H9 (cell line): ENCODE measurements at regions not wholly inside any gene's neighbourhood (a gene's known extent, or its start where the extent isn't known, plus 50 kb on each side); places are given as distances from the start of the nearest gene placed in this dataset.

Experiments
- DNase-seq: peaks from one replicate; pipeline ENCODE4 v3.0.0-alpha.2; 2017
- H2AFZ ChIP-seq: one replicate; pipeline ENCODE4 v1.6.1; 2013; ENCODE audit warnings: mild to moderate bottlenecking, low read length, control low read depth, moderate library complexity
- H2AK5ac ChIP-seq: 2 replicates; pipeline ENCODE4 v1.6.1; 2013; ENCODE audit warnings: low read length, control low read depth, mixed read lengths; ENCODE audit not compliant: insufficient read length
- H2BK120ac ChIP-seq: one replicate; pipeline ENCODE4 v1.6.1; 2013; ENCODE audit warnings: low read depth, mild to moderate bottlenecking, low read length, control low read depth, inconsistent platforms; ENCODE audit not compliant: poor library complexity, severe bottlenecking
- H2BK12ac ChIP-seq: 2 replicates; pipeline ENCODE4 v1.6.1; 2013; ENCODE audit warnings: low read length, control low read depth, mixed read lengths, low read depth; ENCODE audit not compliant: insufficient read length
- H2BK15ac ChIP-seq: 2 replicates; pipeline ENCODE4 v1.6.1; 2013; ENCODE audit warnings: low read depth, low read length, control low read depth
- H2BK20ac ChIP-seq: one replicate; pipeline ENCODE4 v1.6.1; 2013; ENCODE audit warnings: low read depth, mild to moderate bottlenecking, low read length, control low read depth, inconsistent platforms; ENCODE audit not compliant: poor library complexity, severe bottlenecking
- H2BK5ac ChIP-seq: 2 replicates; pipeline ENCODE4 v1.6.1; 2013; ENCODE audit warnings: low read length, control low read depth, mixed read lengths; ENCODE audit not compliant: insufficient read length
- H3K14ac ChIP-seq: 2 replicates; pipeline ENCODE4 v1.6.1; 2013; ENCODE audit warnings: low read length, control low read depth; ENCODE audit not compliant: insufficient read depth
- H3K18ac ChIP-seq: 2 replicates; pipeline ENCODE4 v1.6.1; 2013; ENCODE audit warnings: low read depth, mild to moderate bottlenecking, mixed read lengths, low read length, control low read depth; ENCODE audit not compliant: insufficient read length
- H3K23ac ChIP-seq: 2 replicates; pipeline ENCODE4 v1.6.1; 2013; ENCODE audit warnings: low read length, control low read depth, mixed read lengths, low read depth; ENCODE audit not compliant: insufficient read length
- H3K23me2 ChIP-seq: 2 replicates; pipeline ENCODE4 v1.6.1; 2013; ENCODE audit warnings: low read depth, mild to moderate bottlenecking, mixed read lengths, low read length, control low read depth; ENCODE audit not compliant: insufficient read length, poor library complexity, severe bottlenecking
- H3K27ac ChIP-seq: 2 replicates; pipeline ENCODE4 v1.5.1; 2013; ENCODE audit warnings: low read length, control low read depth, mixed read lengths, low read depth; ENCODE audit not compliant: insufficient read length
- H3K27me3 ChIP-seq: 2 replicates; pipeline ENCODE4 v1.6.1; 2013; ENCODE audit warnings: low read length, control low read depth, inconsistent platforms; ENCODE audit not compliant: insufficient read depth
- H3K4ac ChIP-seq: 2 replicates; pipeline ENCODE4 v1.6.1; 2013; ENCODE audit warnings: low read depth, mild to moderate bottlenecking, control low read depth, inconsistent platforms, low read length, moderate library complexity
- H3K4me1 ChIP-seq: 2 replicates; pipeline ENCODE4 v1.6.1; 2013; ENCODE audit warnings: low read length, control low read depth, inconsistent platforms; ENCODE audit not compliant: insufficient read depth
- H3K4me2 ChIP-seq: 2 replicates; pipeline ENCODE4 v1.6.1; 2013; ENCODE audit warnings: low read length, control low read depth, mixed read lengths; ENCODE audit not compliant: insufficient read length, insufficient read depth
- H3K56ac ChIP-seq: 2 replicates; pipeline ENCODE4 v1.6.1; 2013; ENCODE audit warnings: low read depth, mild to moderate bottlenecking, mixed read lengths, low read length, control low read depth; ENCODE audit not compliant: insufficient read length
- H3K79me1 ChIP-seq: 2 replicates; pipeline ENCODE4 v1.6.1; 2013; ENCODE audit warnings: low read depth, mild to moderate bottlenecking, moderate library complexity, low read length, control low read depth, inconsistent platforms; ENCODE audit not compliant: insufficient read depth, poor library complexity, severe bottlenecking
- H3K79me2 ChIP-seq: 2 replicates; pipeline ENCODE4 v1.6.1; 2013; ENCODE audit warnings: low read length, control low read depth, inconsistent platforms; ENCODE audit not compliant: insufficient read depth
- H3K9ac ChIP-seq: 2 replicates; pipeline ENCODE4 v1.6.1; 2013; ENCODE audit warnings: low read length, control low read depth, mixed read lengths; ENCODE audit not compliant: insufficient read length; ENCODE audit errors: extremely low read depth
- H3K9me3 ChIP-seq: one replicate; pipeline ENCODE4 v1.6.1; 2013; ENCODE audit warnings: low read depth, low read length, inconsistent platforms; ENCODE audit not compliant: control insufficient read depth
- H3T11ph ChIP-seq: one replicate; pipeline ENCODE4 v1.6.1; 2013; ENCODE audit warnings: mild to moderate bottlenecking, low read length, control low read depth, inconsistent platforms
- H4K20me1 ChIP-seq: one replicate; pipeline ENCODE4 v1.6.1; 2013; ENCODE audit not compliant: control insufficient read depth, insufficient read length, insufficient read depth
- H4K5ac ChIP-seq: 2 replicates; pipeline ENCODE4 v1.6.1; 2013; ENCODE audit warnings: low read depth, mild to moderate bottlenecking, mixed read lengths, low read length, control low read depth; ENCODE audit not compliant: insufficient read length
- H4K8ac ChIP-seq: replicated peaks from 2 replicates; pipeline ENCODE4 v1.6.1; 2013; ENCODE audit warnings: low read length, control low read depth, mixed read lengths, low read depth; ENCODE audit not compliant: insufficient read length
- H4K91ac ChIP-seq: 2 replicates; pipeline ENCODE4 v1.6.1; 2013; ENCODE audit warnings: low read depth, mild to moderate bottlenecking, moderate library complexity, mixed read lengths, low read length, control low read depth; ENCODE audit not compliant: insufficient read length
- H3K27ac Mint-ChIP-seq, 3 experiments: 2 replicates in 2 of 3; 3 replicates in 1 of 3; pipeline ENCODE4 v1.8.0; 2020 to 2021; ENCODE audit warnings: mixed read lengths in 3 of 3, mild to moderate bottlenecking in 1 of 3, moderate library complexity in 1 of 3
- H3K27me3 Mint-ChIP-seq: 2 replicates; pipeline ENCODE4 v1.8.0; 2021; ENCODE audit warnings: low read depth, mild to moderate bottlenecking, moderate library complexity, mixed read lengths
- H3K36me3 Mint-ChIP-seq, 3 experiments: 2 replicates in 2 of 3; 3 replicates in 1 of 3; pipeline ENCODE4 v1.8.0; 2020 to 2021; ENCODE audit warnings: low read depth in 3 of 3, mixed read lengths in 3 of 3; ENCODE audit not compliant: insufficient read depth in 1 of 3
- H3K4me1 Mint-ChIP-seq, 2 experiments: 2 replicates each; pipeline ENCODE4 v1.8.0; 2020; ENCODE audit warnings: mixed read lengths in 2 of 2
- H3K4me3 Mint-ChIP-seq, 2 experiments: 2 replicates in 1 of 2; 3 replicates in 1 of 2; pipeline ENCODE4 v1.8.0; 2020 to 2021; ENCODE audit warnings: mild to moderate bottlenecking in 2 of 2, mixed read lengths in 2 of 2, moderate library complexity in 1 of 2
- H3K9me3 Mint-ChIP-seq, 2 experiments: 2 replicates in 1 of 2; 3 replicates in 1 of 2; pipeline ENCODE4 v1.8.0; 2020; ENCODE audit warnings: mild to moderate bottlenecking in 2 of 2, mixed read lengths in 2 of 2, moderate library complexity in 1 of 2
- CTCF ChIP-seq: fragments of 200-600 bp; sonication (generic); conservative IDR thresholded peaks from 3 replicates; pipeline ENCODE4 v1.8.0; 2021; ENCODE audit warnings: antibody characterized with exemption, mild to moderate bottlenecking
- WGBS: extraction: QIAGEN DNeasy Blood & Tissue Kit; methylation state at CpG from one replicate; pipeline ENCODE4 v1.1.7; 2013; ENCODE audit warnings: missing lambda C conversion rate, low lambda C conversion rate, mixed read lengths; ENCODE audit not compliant: insufficient read length; ENCODE audit errors: extremely low coverage; 5-methylcytosine and 5-hydroxymethylcytosine counted together

DNA sequence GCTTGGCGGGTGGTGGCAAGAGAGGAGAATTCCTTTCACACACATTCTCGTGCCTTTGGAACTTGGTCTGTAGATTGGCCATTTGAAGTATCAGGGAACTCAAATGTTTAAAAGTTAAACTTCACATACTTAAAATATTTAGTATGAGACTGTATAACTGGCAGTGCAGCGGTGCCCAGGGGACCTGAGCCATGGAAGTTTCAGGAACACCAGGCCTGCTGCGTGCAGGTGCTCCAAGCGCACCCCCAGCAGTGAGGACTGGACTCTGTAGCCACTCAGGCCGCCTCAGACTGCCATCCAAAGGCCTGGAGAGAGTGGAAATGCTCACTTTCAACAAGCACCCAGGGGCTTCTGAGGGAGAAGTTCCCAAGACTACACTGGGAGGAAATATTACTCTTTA lies 273.5 kb upstream of the IRX2 start:
- TF ChIP-seq CTCF: no peak
- no peak overlapping the region for H3K27ac Mint-ChIP-seq
- Histone ChIP-seq H3K56ac (no peak overlapping the region), H4K5ac (no peak overlapping the region), H3K4me1 (no peaks in the 10 kb centered on the region), H3K9me3 (no peaks in the 10 kb centered on the region), H3K23ac (no peak overlapping the region), H3K27ac (no peak overlapping the region), H3K14ac (no peak overlapping the region), H2BK120ac (no peak overlapping the region), H2BK12ac (no peak overlapping the region), H3K4me2 (no peak overlapping the region), H2AFZ (no peak overlapping the region), H2BK5ac (no peak overlapping the region), H4K8ac (no peak overlapping the region), H4K91ac (no peak overlapping the region), H2BK15ac (no peak overlapping the region), H3K79me2 (no peaks in the 10 kb centered on the region), H3K18ac (no peak overlapping the region), H2BK20ac (no peak overlapping the region), H2AK5ac (no peak overlapping the region), H3K4ac (no peak overlapping the region), H3T11ph (no peak overlapping the region), H3K27me3 (no peaks in the 10 kb centered on the region), H4K20me1 (no peaks in the 10 kb centered on the region), H3K9ac (no peak overlapping the region), H3K23me2 (no peaks in the 10 kb centered on the region), H3K79me1 (no peaks in the 10 kb centered on the region)
- H3K27me3 Mint-ChIP-seq: peaks cover 3% of the 10 kb centered on the region
- H3K36me3 Mint-ChIP-seq: no peaks in the 10 kb centered on the region; a peak in 1 of 7 replicates
- H3K4me1 Mint-ChIP-seq: peaks cover 11 to 20% of the 10 kb centered on the region in 2 experiments
- no peak overlapping the region for H3K4me3 Mint-ChIP-seq
- no CpG with 5 or more reads among the region's 6 CpGs for WGBS
- no peak for DNase-seq
- no peaks in the 10 kb centered on the region for H3K9me3 Mint-ChIP-seq
